H1 (cell line): ENCODE measurements at regions not wholly inside any gene's neighbourhood (a gene's known extent, or its start where the extent isn't known, plus 50 kb on each side); places are given as distances from the start of the nearest gene placed in this dataset.

Source experiments
- CTCF ChIA-PET: fragments of 300-600 bp; sonication (Branson Sonifier 250); formaldehyde crosslinking; loops from one replicate; lab custom pipeline; 2021; ENCODE audit not compliant: partially characterized antibody; lab: Charles Lee
- POLR2A ChIA-PET: fragments of 300-600 bp; sonication (Branson Sonifier 250); formaldehyde crosslinking; loops from one replicate; lab custom pipeline; 2021; ENCODE audit warnings: inconsistent platforms; ENCODE audit not compliant: partially characterized antibody; lab: Charles Lee
- DNase-seq, 2 experiments: peaks; one replicate each; pipeline versions ENCODE4 v3.0.0 to v3.0.0-alpha.2; 2010 to 2022; ENCODE audit warnings: low spot score in 2 of 2, low read depth in 1 of 2, mixed read lengths in 1 of 2
- FAIRE-seq: peaks from 2 replicates; lab custom pipeline; 2011; peaks lifted over from hg19 to GRCh38; lab: Jason Lieb, UNC
- H2AFZ ChIP-seq: 2 replicates; pipeline ENCODE4 v1.8.1; 2012; ENCODE audit warnings: low read length, inconsistent platforms
- H2AK5ac ChIP-seq: 2 replicates; pipeline ENCODE4 v1.6.1; 2013; ENCODE audit warnings: low read depth, low read length
- H2BK120ac ChIP-seq: replicated peaks from 2 replicates; pipeline ENCODE3; 2013; ENCODE audit warnings: low read depth, low read length, inconsistent platforms
- H2BK12ac ChIP-seq: 2 replicates; pipeline ENCODE4 v1.6.1; 2013; ENCODE audit warnings: low read depth, low read length
- H2BK15ac ChIP-seq: 2 replicates; pipeline ENCODE4 v1.6.1; 2013; ENCODE audit warnings: low read length
- H2BK20ac ChIP-seq: 2 replicates; pipeline ENCODE4 v1.6.1; 2013; ENCODE audit warnings: low read length
- H2BK5ac ChIP-seq: 2 replicates; pipeline ENCODE4 v1.6.1; 2013; ENCODE audit warnings: low read depth, low read length
- H3K14ac ChIP-seq: 2 replicates; pipeline ENCODE4 v1.6.1; 2013; ENCODE audit warnings: inconsistent platforms; ENCODE audit not compliant: insufficient read length
- H3K18ac ChIP-seq: 2 replicates; pipeline ENCODE4 v1.6.1; 2013; ENCODE audit warnings: low read length; ENCODE audit errors: extremely low read depth
- H3K23ac ChIP-seq: 2 replicates; pipeline ENCODE4 v1.6.1; 2013; ENCODE audit warnings: inconsistent platforms; ENCODE audit not compliant: insufficient read length
- H3K23me2 ChIP-seq: 2 replicates; pipeline ENCODE4 v1.6.1; 2013; ENCODE audit warnings: low read depth, low read length
- H3K27ac ChIP-seq: 2 replicates; pipeline ENCODE4 v1.6.1; 2011; ENCODE audit warnings: low read depth, low read length, inconsistent platforms
- H3K27me3 ChIP-seq, 4 experiments: replicated peaks in 1 of 4; 1 replicate in 1 of 4; 2 replicates in 3 of 4; pipeline versions ENCODE4 v1.6.1 to v1.8.1; 2011 to 2013; ENCODE audit warnings: low read length in 3 of 4, mild to moderate bottlenecking in 3 of 4, inconsistent platforms in 2 of 4, mixed read lengths in 2 of 4, moderate library complexity in 1 of 4; ENCODE audit not compliant: control insufficient read depth in 3 of 4, insufficient read depth in 3 of 4; ENCODE audit errors: extremely low read depth in 1 of 4
- H3K36me3 ChIP-seq, 4 experiments: 2 replicates each; pipeline versions ENCODE4 v1.6.1 to v1.8.1; 2011 to 2013; ENCODE audit warnings: mild to moderate bottlenecking in 4 of 4, low read length in 3 of 4, moderate library complexity in 2 of 4, control low read depth in 1 of 4, inconsistent platforms in 1 of 4; ENCODE audit not compliant: insufficient read depth in 4 of 4, control insufficient read depth in 2 of 4
- H3K4ac ChIP-seq: replicated peaks from 2 replicates; pipeline ENCODE3; 2013; ENCODE audit warnings: low read length, low read depth, mixed read lengths, inconsistent platforms; ENCODE audit not compliant: insufficient read length
- H3K4me1 ChIP-seq, 4 experiments: replicated peaks in 1 of 4; 1 replicate in 1 of 4; 2 replicates in 3 of 4; pipeline versions ENCODE4 v1.6.1 to v1.8.1; 2011 to 2013; ENCODE audit warnings: low read length in 3 of 4, inconsistent platforms in 2 of 4, mixed read lengths in 1 of 4; ENCODE audit not compliant: insufficient read depth in 4 of 4, control insufficient read depth in 3 of 4
- H3K4me2 ChIP-seq, 2 experiments: 2 replicates each; pipeline versions ENCODE4 v1.6.1 to v1.8.1; 2011 to 2013; ENCODE audit warnings: low read depth in 2 of 2, low read length in 2 of 2, control low read depth in 1 of 2, inconsistent platforms in 1 of 2, mild to moderate bottlenecking in 1 of 2; ENCODE audit not compliant: insufficient read depth in 1 of 2
- H3K4me3 ChIP-seq, 4 experiments: fragments of 200-600, 300-600 bp in 1 of 4; sonication (generic), shearing (Covaris generic), sonication (Bioruptor Twin) in 1 of 4; 2 replicates each; pipeline versions ENCODE4 v1.5.1 to v1.8.1; 2011 to 2016; ENCODE audit warnings: low read length in 4 of 4, low read depth in 3 of 4, control low read depth in 2 of 4, inconsistent platforms in 2 of 4, mild to moderate bottlenecking in 2 of 4, mixed read lengths in 1 of 4, moderate library complexity in 1 of 4; ENCODE audit not compliant: insufficient read depth in 2 of 4; ENCODE audit errors: extremely low read depth in 1 of 4
- H3K56ac ChIP-seq: replicated peaks from 2 replicates; pipeline ENCODE3; 2013; ENCODE audit warnings: low read depth, mild to moderate bottlenecking, mixed read lengths, low read length, inconsistent platforms; ENCODE audit not compliant: insufficient read length
- H3K79me1 ChIP-seq: 2 replicates; pipeline ENCODE4 v1.6.1; 2013; ENCODE audit warnings: low read depth, low read length, control low read depth
- H3K79me2 ChIP-seq, 2 experiments: 2 replicates each; pipeline versions ENCODE4 v1.6.1 to v1.8.1; 2012 to 2013; ENCODE audit warnings: low read length in 2 of 2, mild to moderate bottlenecking in 2 of 2, inconsistent platforms in 1 of 2; ENCODE audit not compliant: insufficient read depth in 2 of 2, control insufficient read depth in 1 of 2
- H3K9ac ChIP-seq, 4 experiments: replicated peaks in 1 of 4; 1 replicate in 1 of 4; 2 replicates in 3 of 4; pipeline versions ENCODE4 v1.6.1 to v1.8.1; 2011 to 2013; ENCODE audit warnings: low read depth in 3 of 4, low read length in 3 of 4, control low read depth in 2 of 4, mild to moderate bottlenecking in 2 of 4, moderate library complexity in 2 of 4, inconsistent platforms in 1 of 4; ENCODE audit errors: extremely low read depth in 1 of 4
- H3K9me3 ChIP-seq, 2 experiments: 2 replicates each; pipeline versions ENCODE4 v1.6.1 to v1.8.1; 2012 to 2013; ENCODE audit warnings: mild to moderate bottlenecking in 2 of 2, moderate library complexity in 2 of 2, control low read depth in 1 of 2, inconsistent platforms in 1 of 2, low read depth in 1 of 2, low read length in 1 of 2, mixed read lengths in 1 of 2; ENCODE audit not compliant: insufficient read depth in 2 of 2
- H4K20me1 ChIP-seq, 2 experiments: replicated peaks in 1 of 2; 2 replicates each; pipeline versions ENCODE3 to v1.8.1; 2011 to 2013; ENCODE audit warnings: inconsistent platforms in 2 of 2, low read length in 2 of 2, mild to moderate bottlenecking in 1 of 2; ENCODE audit not compliant: insufficient read depth in 2 of 2, control insufficient read depth in 1 of 2
- H4K5ac ChIP-seq: 2 replicates; pipeline ENCODE4 v1.6.1; 2013; ENCODE audit warnings: low read length, low read depth, mixed read lengths, inconsistent platforms; ENCODE audit not compliant: insufficient read length
- H4K8ac ChIP-seq: 2 replicates; pipeline ENCODE4 v1.8.0; 2013; ENCODE audit warnings: mild to moderate bottlenecking, moderate library complexity, low read length, inconsistent platforms; ENCODE audit not compliant: insufficient read depth; ENCODE audit errors: extremely low read depth
- H4K91ac ChIP-seq: replicated peaks from 2 replicates; pipeline ENCODE3; 2013; ENCODE audit warnings: low read length, mixed read lengths, inconsistent platforms; ENCODE audit not compliant: insufficient read length
- EP300 ChIP-seq, 2 experiments: IDR thresholded peaks; 1 replicate in 1 of 2; 2 replicates in 1 of 2; pipeline ENCODE4 v1.6.1; 2011 to 2012; ENCODE audit warnings: low read depth in 2 of 2, low read length in 2 of 2, mild to moderate bottlenecking in 2 of 2, borderline replicate concordance in 1 of 2, inconsistent platforms in 1 of 2, moderate library complexity in 1 of 2
- EZH2 ChIP-seq: fragments of 200-600 bp; sonication (generic); IDR thresholded peaks from 2 replicates; pipeline ENCODE4 v1.7.1; 2012; ENCODE audit warnings: low read depth, mild to moderate bottlenecking, moderate library complexity, low read length, inconsistent platforms; ENCODE audit not compliant: severe bottlenecking
- HDAC6 ChIP-seq: IDR thresholded peaks from one replicate; pipeline ENCODE4 v1.7.1; 2012; ENCODE audit warnings: low read depth, mild to moderate bottlenecking, inconsistent platforms, low read length, moderate library complexity
- JUND ChIP-seq: IDR thresholded peaks from 2 replicates; pipeline ENCODE4 v1.6.1; 2011; ENCODE audit warnings: mild to moderate bottlenecking, improper control_type of control experiment, low read length
- MAX ChIP-seq: IDR thresholded peaks from 2 replicates; pipeline ENCODE4 v1.6.1; 2012; ENCODE audit warnings: inconsistent platforms
- PHF8 ChIP-seq: fragments of 200-600 bp; sonication (generic); conservative IDR thresholded peaks from 2 replicates; pipeline ENCODE4 v1.7.1; 2012; ENCODE audit warnings: low read depth, mild to moderate bottlenecking, inconsistent platforms, low read length, moderate library complexity
- RBBP5 ChIP-seq: IDR thresholded peaks from 2 replicates; pipeline ENCODE4 v1.7.1; 2012; ENCODE audit warnings: low read depth, mild to moderate bottlenecking, inconsistent platforms, low read length, moderate library complexity, borderline replicate concordance
- SIRT6 ChIP-seq: IDR thresholded peaks from one replicate; pipeline ENCODE4 v1.7.1; 2012; ENCODE audit warnings: low read length, inconsistent platforms
- SP4 ChIP-seq: IDR thresholded peaks from 2 replicates; pipeline ENCODE4 v1.6.1; 2012; ENCODE audit warnings: low read length, inconsistent platforms
- SRF ChIP-seq: IDR thresholded peaks from 2 replicates; pipeline ENCODE4 v1.6.1; 2011; ENCODE audit warnings: mild to moderate bottlenecking, low read depth, low read length, moderate library complexity
- SUZ12 ChIP-seq: fragments of 200-600 bp; sonication (generic); IDR thresholded peaks from 2 replicates; pipeline ENCODE4 v1.6.1; 2012; ENCODE audit warnings: mild to moderate bottlenecking, inconsistent platforms, low read length, moderate library complexity, mixed read lengths
- TAF7 ChIP-seq: optimal IDR thresholded peaks from 2 replicates; pipeline ENCODE3; 2011; ENCODE audit warnings: low read depth, mild to moderate bottlenecking, inconsistent platforms, low read length, moderate library complexity, borderline replicate concordance
- TCF12 ChIP-seq: IDR thresholded peaks from 2 replicates; pipeline ENCODE4 v1.6.1; 2011; ENCODE audit warnings: low read depth, mild to moderate bottlenecking, low read length
- USF2 ChIP-seq: IDR thresholded peaks from 2 replicates; pipeline ENCODE4 v1.6.1; 2011; ENCODE audit warnings: low read length, improper control_type of control experiment
- WGBS, 2 experiments: shearing (Covaris generic) in 1 of 2; methylation state at CpG; one replicate each; pipeline versions ENCODE4 v1.1.6 to v1.1.7; 2013 to 2015; ENCODE audit warnings: low lambda C conversion rate in 2 of 2, mixed read lengths in 2 of 2, inconsistent platforms in 1 of 2, low coverage in 1 of 2, missing lambda C conversion rate in 1 of 2; ENCODE audit not compliant: insufficient replicate concordance in 2 of 2, insufficient coverage in 1 of 2, insufficient read length in 1 of 2; ENCODE audit errors: extremely low coverage in 1 of 2, missing lambda C conversion rate in 1 of 2; 5-methylcytosine and 5-hydroxymethylcytosine counted together

GRCh38 chr4:157687971-157688370 lies 467.4 kb downstream of the GRIA2 start:
- Histone ChIP-seq H3K27me3 (no peaks in the 10 kb centered on the region), H2AK5ac (no peak overlapping the region), H3K4me3 (no peak overlapping the region), H3K9me3 (peaks cover 9 to 13% of the 10 kb centered on the region in 2 experiments; a peak in 2 of 4 replicates), H4K8ac (no peak overlapping the region), H3K9ac (no peak overlapping the region), H2BK15ac (no peak overlapping the region), H3K56ac (no peak overlapping the region), H4K5ac (no peak overlapping the region), H3K4ac (no peak overlapping the region), H3K79me2 (no peaks in the 10 kb centered on the region), H4K91ac (no peak overlapping the region), H3K4me1 (no peaks in the 10 kb centered on the region), H2BK12ac (no peak overlapping the region), H3K23me2 (no peaks in the 10 kb centered on the region), H2AFZ (no peak overlapping the region), H2BK120ac (no peak overlapping the region), H3K79me1 (no peaks in the 10 kb centered on the region), H3K36me3 (no peaks in the 10 kb centered on the region), H3K18ac (no peak overlapping the region), H3K14ac (no peak overlapping the region), H4K20me1 (no peaks in the 10 kb centered on the region), H2BK20ac (no peak overlapping the region; the same call in 1 of the 2 replicates), H3K27ac (no peak overlapping the region), H2BK5ac (no peak overlapping the region), H3K23ac (no peak overlapping the region), H3K4me2 (no peak overlapping the region)
- ChIA-PET CTCF (interaction anchor here (1.0 kb wide), 1 partner anchor 10 kb away, joined by 3 read pairs; no protein-coding TSS in a partner anchor), POLR2A (no interaction called here)
- WGBS, 2 experiments = 94% methylated on average over 1 of the region's 1 CpG; no CpG with 5 or more reads in 1 of the 2 experiments
- FAIRE-seq (no peak), DNase-seq (no peak)
- TF ChIP-seq USF2 = no peak
- TF ChIP-seq HDAC6 = no peak
- TF ChIP-seq SP4 = no peak
- no peak for TF ChIP-seq SIRT6
- no peak for TF ChIP-seq EP300 (IDR thresholded peaks at IDR 0.05; ENCODE audit: borderline replicate concordance in 1 of 2, low read depth in 2 of 2, low read length in 2 of 2)
- TF ChIP-seq JUND = no peak
- TF ChIP-seq SUZ12 = no peak
- TF ChIP-seq SRF = no peak
- no peak for TF ChIP-seq EZH2
- TF ChIP-seq RBBP5 = no peak
- no peak for TF ChIP-seq TCF12
- TF ChIP-seq PHF8 = no peak
- no peak for TF ChIP-seq TAF7
- TF ChIP-seq MAX = no peak
